ENCODE measurements at regions not wholly inside any gene's neighbourhood (a gene's known extent, or its start where the extent isn't known, plus 50 kb on each side); places are given as distances from the start of the nearest gene placed in this dataset.

- BruUV-seq (replicated peaks): no TSS peak
- no peak for TF ChIP-seq SIN3A (IDR thresholded peaks at IDR 0.05; ENCODE audit: borderline replicate concordance, insufficient read depth, low read depth, low read length)
- TF ChIP-seq TCF7L2 (IDR thresholded peaks at IDR 0.05; ENCODE audit: low read depth, low read length): no peak
- no peak for TF ChIP-seq REST (IDR thresholded peaks at IDR 0.05; ENCODE audit: insufficient read depth in 1 of 2, low read depth in 2 of 2, low read length in 1 of 2)
- TF ChIP-seq CTCF (IDR thresholded peaks at IDR 0.05): no peak
- TF ChIP-seq POLR2AphosphoS5 (IDR thresholded peaks at IDR 0.05; ENCODE audit: low read depth, low read length): no peak
- CTCF ChIA-PET: no interaction called here
- H3K27ac ChIP-seq (ENCODE audit: low read length): no peak overlapping the region
- no peak overlapping the region for H3K4me3 ChIP-seq (ENCODE audit: low read depth in 2 of 2, low read length in 2 of 2)
- POLR2A ChIA-PET: no interaction called here
- no peak for ATAC-seq
- intact Hi-C loops (cut with micrococcal nuclease; ENCODE audit: unreplicated experiment): no loop called here
- no peaks in the 10 kb centered on the region for H3K9me3 ChIP-seq (ENCODE audit: control insufficient read depth, insufficient read depth, low read depth, low read length)
- no peaks in the 10 kb centered on the region for H3K36me3 ChIP-seq (ENCODE audit: control insufficient read depth, insufficient read depth, low read length)
- no peaks in the 10 kb centered on the region for H3K27me3 ChIP-seq (ENCODE audit: control insufficient read depth, insufficient read depth, low read length)
- in situ Hi-C loops (cut with HindIII; ENCODE audit: low pct_unique_long_range_greater_than_20kb, low sequenced_read_pairs): no loop called here
- no peaks in the 10 kb centered on the region for H3K4me1 ChIP-seq (ENCODE audit: control insufficient read depth, insufficient read depth, low read length)
- DNase-seq (ENCODE audit: low read depth, low spot score): no peak
Observed at GRCh38 chr12:16088421-16088820, 177.3 kb downstream of the DERA start.
